Loucy (cell line): ENCODE measurements at regions not wholly inside any gene's neighbourhood (a gene's known extent, or its start where the extent isn't known, plus 50 kb on each side); places are given as distances from the start of the nearest gene placed in this dataset.

Source experiments
- CTCF ChIP-seq: fragments of 200-600 bp; sonication (generic); conservative IDR thresholded peaks from 2 replicates; pipeline ENCODE4 v1.5.1; 2014; ENCODE audit warnings: mild to moderate bottlenecking, antibody characterized with exemption, low read length
- EZH2phosphoT487 ChIP-seq: fragments of 200-600 bp; IDR thresholded peaks from 2 replicates; pipeline ENCODE4 v1.6.1; 2018; ENCODE audit warnings: antibody characterized with exemption, mild to moderate bottlenecking, moderate library complexity, borderline replicate concordance

GRCh38 chr5:164355267-164355830 is 849.9 kb downstream of the MAT2B start:
- TF ChIP-seq CTCF (no peak), EZH2phosphoT487 (no peak)
